ENCODE measurements at regions not wholly inside any gene's neighbourhood (a gene's known extent, or its start where the extent isn't known, plus 50 kb on each side); places are given as distances from the start of the nearest gene placed in this dataset.

GRCh38 chr3:69439643-69440270 lies 53.9 kb upstream of the FRMD4B start:
- peak; percentile 73 for DNase-seq

GRCh38 chr3:69438476-69438875 lies 52.6 kb upstream of the FRMD4B start:
- DNase-seq = no peak

GRCh38 chr3:69435274-69436265 lies 49.7 kb upstream of the FRMD4B start:
- DNase-seq = no peak
